GM19455 (cell line): ENCODE measurements at regions not wholly inside any gene's neighbourhood (a gene's known extent, or its start where the extent isn't known, plus 50 kb on each side); places are given as distances from the start of the nearest gene placed in this dataset.
"Not testable (repeated sequence)": the region's sequence is repeated elsewhere in the genome, so short reads cannot be mapped to it uniquely, and the experiment has no call there.

ENCODE experiments used
- ATAC-seq: cut with Tn5 transposase; IDR thresholded peaks from one replicate; pipeline ENCODE4 v1.9.1; 2021; ENCODE audit not compliant: unreplicated experiment

DNA sequence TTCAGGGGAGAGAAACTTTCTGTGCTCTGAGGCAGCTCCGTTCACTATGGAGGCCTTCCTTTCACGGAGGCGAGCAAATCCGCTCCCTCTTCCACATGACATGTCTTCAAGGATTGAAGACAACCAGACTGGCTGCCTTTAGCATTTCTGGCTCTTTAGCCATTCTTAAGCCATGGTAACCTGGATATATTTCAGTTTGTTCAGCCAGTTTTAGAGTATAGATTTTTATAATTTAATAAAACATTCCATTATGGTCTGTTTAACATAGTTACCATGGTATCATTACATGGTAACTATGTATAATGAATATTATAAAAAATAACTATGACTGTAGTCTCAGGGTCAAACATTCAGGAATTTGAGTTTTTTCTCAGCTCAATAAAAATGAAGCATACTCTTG lies 54.2 kb upstream of the NFIA start:
- no peak for ATAC-seq

GRCh38 chr1:61018068-61018467 lies 64.3 kb upstream of the NFIA start:
- ATAC-seq: not testable (repeated sequence)

DNA sequence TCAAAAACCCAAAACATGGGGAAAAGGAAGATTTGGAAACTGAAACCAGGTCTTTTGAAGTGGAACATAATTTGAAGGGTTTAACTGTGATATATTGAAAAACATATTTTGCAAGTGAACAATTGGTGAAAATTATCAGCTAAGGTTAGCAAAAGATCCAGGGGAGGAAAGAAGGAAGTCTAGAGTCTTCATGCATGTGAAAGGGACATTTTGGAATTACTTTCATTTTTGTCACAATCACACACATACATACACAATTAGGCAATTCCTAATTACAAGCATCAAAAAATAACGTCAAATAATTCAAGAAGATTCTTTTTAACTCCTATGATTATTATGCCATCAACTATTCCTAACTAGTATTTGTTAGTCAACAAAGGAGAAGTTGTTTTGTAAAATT lies 64.7 kb upstream of the NFIA start:
- no peak for ATAC-seq

DNA sequence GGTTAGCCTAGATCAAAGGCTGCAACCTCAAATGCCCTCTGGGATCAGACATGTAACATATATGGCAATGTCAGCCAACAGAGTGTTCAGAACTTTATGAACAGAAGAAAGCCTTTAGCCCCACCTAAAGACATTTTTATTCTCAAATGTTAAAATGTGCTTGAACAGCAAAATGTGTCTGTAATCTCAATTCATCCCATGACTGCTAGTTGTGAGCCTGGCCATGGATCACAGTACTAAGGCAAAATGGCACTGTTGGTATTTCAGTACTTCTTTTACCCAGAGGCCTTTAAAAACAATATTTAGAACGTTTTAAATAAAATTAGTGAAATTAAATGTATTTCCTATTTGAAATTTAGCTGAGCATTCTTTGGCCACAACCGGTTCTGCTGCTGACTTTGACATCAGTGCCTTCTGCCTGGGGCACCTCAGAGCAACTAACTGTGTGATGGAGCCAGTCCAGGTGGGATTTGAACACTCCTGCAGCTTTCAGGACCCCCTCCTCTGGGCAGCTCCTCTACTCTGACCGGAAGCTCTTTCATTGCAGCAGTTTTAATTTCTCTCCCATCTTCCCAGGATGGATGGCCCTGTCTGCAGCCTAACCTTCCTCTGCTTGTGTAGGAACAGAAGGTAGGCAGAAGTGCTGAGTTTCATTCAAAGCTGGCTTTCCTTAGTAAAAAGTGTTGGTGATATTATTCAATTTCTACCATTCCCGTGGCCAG lies 68.3 kb upstream of the NFIA start:
- ATAC-seq: no peak

GRCh38 chr1:61013189-61013945 lies 69.0 kb upstream of the NFIA start:
- ATAC-seq: no peak

DNA sequence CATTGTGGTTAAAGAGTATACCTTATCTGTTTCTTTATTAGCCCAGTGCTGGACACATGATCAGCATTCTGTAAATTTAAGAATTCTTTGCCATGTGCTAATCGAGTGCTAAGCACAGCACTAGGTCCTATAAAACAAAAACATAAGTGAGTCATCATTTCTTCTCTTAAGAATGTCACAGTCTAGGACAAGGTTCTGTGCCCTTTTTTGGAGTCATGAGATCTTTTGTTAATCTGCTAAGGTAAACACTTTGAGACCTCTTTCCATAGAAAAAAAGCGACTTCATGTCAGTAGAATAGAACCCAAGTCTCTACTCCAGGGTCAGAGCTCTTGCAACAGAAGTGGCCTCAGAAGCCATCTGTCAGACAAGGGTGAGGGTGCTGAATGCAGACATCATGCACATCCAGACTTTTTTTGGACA lies 70.0 kb upstream of the NFIA start:
- ATAC-seq: no peak

DNA sequence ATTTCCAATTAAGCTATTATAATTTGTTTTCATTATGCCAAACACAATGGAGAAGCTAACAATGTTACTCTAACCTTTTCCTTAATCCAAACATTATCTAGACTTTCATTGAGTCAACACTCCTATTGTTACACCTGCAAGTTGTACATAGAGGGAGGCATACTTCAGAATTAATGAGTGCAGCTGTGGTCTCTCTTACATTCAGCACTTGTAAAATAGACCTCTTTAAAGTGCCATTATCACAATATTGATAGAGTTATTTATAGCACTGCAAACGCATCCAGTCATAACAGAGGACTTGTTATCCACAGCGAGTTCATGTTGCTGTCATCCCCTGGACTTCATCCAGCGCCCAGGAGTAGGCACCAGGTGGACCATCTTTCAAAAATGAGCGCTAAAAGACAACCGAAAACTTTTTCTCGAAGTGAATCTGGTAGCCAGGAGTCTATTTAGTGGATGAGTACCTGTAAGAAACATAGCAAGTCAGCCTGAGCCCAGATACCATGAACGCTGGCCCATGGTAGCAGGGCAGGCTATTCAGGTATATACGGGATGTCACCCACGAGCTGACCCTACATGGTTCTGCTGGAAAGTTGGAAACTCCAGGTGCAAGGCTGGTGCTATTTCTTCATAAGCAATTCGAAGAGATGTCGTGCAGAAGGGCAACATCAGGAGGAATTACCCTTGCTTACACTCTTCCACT lies 70.6 kb upstream of the NFIA start:
- no peak for ATAC-seq

GRCh38 chr1:61007534-61008364 lies 74.6 kb upstream of the NFIA start:
- ATAC-seq: no peak

- ATAC-seq: no peak
Measured at GRCh38 chr1:61005614-61006580, 76.5 kb upstream of the NFIA start.

DNA sequence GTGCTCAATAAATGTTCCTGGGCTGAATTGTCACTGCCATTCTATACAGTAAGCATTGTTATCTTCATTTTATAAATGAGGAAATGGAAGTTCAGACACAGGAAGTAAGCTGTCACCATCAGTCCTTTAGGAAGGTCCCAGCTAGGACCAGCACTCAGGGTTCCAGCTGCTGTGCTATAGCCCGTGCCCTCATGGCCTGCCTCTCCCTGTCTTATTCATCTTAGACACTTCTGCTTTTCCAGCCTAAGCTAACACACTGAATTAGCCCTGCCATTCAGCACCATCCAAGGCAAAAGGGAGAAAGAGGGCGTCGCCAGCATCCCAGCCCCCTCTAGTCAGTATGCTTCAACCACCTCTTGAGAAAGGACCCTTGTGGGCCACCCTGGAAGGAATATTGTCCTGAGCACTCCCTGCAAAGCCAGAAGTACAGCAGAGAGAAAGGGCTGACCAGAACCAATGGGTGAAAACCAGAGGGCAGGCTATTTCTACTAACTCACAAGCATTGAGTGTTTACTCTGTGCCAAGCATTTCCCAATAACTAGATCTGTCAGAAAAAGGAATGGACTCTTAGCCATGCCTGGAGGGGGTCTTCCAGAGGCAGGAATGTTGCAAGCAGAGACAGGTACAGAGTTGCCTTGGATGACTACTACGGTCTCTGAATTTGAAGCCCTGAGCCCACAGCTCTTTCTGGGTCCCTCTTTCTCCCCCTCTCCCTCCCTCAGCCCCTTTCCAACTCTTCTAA lies 77.9 kb upstream of the NFIA start:
- no peak for ATAC-seq

DNA sequence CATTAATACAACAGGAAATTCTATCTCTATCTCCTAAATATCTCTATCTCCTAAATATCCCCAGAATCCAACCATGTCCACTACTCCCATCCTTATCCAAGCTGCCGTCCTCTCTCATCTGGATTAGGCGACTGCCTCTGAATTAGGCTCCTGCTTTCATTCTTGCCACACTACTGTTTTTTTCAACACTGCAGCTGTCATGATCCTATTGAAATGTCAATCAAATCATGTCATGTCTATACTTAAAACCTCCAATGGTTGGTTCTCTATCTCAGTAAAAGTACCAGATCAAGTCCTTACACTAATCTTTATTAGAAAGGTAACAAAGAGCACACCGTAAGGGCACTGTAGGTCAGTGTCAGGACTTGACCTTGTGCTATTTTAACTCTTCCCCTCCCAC lies 82.0 kb upstream of the NFIA start:
- no peak for ATAC-seq

- ATAC-seq: no peak
Measured at GRCh38 chr1:60998786-60999185, 83.6 kb upstream of the NFIA start.

DNA sequence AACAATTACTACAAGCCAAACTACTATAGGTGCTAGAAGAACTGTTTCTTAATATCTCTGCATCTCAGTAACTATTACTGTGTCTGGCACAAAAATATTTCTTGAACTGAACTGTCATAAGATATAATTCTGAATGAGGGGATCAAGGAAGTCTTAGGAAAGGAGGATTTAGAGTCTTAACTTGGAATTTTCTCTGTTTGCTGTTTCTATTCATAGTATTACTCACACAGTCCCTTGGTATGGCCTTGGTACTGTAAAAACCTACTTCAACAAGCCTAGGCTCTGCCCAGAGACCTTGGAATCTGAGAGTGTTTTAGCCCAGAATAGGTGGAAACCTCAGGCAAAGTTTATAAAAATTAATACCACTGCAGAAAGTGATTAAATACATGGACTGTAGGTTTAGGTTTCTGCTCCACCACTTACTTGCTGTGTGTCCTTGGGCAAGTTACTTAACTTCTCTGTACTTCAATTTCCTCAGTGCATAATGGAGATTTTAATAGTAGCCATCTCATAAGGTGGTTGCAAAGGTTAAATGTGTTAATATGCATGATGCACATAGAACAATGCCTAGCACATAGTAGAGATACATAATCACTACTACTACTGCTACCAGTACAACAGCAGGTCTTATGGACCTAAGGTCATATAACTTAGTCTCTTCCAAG lies 87.4 kb upstream of the NFIA start:
- no peak for ATAC-seq

DNA sequence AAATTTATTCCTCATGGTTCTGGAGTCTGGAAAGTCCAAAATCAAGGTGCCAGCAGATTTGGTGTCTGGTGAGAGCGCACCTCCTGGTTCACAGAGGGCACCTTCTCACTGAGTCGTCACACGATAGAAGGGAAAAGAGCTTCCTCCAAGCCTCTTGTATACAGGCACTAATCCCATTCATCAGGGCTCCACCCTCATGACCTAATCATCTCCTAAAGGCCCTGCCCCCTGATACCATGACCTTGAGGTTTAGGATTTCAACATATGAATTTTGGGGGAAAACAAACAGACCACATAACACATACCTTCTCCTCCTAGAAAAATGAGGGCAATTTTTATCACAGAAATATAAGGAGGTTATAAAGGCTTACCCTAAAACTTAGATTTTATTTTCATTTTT lies 88.0 kb upstream of the NFIA start:
- ATAC-seq: no peak

DNA sequence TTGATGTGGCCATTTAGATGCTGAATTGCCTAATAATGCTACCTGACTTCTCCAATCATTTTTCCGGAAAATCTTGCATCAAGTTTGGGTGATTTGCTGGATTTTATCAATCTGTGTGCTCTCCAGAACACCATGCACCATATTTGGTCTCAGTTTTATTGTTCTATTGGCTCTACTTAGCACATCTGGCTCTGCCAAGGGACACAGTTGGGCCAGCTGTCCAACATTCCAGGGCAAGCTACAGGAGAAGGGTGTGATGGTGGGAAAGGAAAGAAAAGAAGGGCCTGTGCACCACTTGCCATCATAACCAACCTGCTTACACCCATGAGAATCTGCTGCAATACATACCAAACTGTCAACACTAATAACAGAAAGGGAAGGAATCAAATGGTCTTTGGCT lies 90.2 kb upstream of the NFIA start:
- ATAC-seq: no peak

- no peak for ATAC-seq
Measured at GRCh38 chr1:60990714-60991090, 91.7 kb upstream of the NFIA start.

GRCh38 chr1:60989749-60990713 lies 92.3 kb upstream of the NFIA start:
- ATAC-seq: no peak

GRCh38 chr1:60988891-60989290 lies 93.5 kb upstream of the NFIA start:
- no peak for ATAC-seq
